CD4-positive, alpha-beta memory T cell (primary cell): ENCODE measurements at regions not wholly inside any gene's neighbourhood (a gene's known extent, or its start where the extent isn't known, plus 50 kb on each side); places are given as distances from the start of the nearest gene placed in this dataset.

Experiments
- CTCF ChIA-PET: fragments of 350-600 bp; sonication (Branson Sonifier 250); formaldehyde crosslinking; loops from one replicate; lab custom pipeline; 2021; ENCODE audit warnings: inconsistent platforms; ENCODE audit not compliant: partially characterized antibody; lab: Charles Lee
- POLR2A ChIA-PET: fragments of 350-600 bp; sonication (Branson Sonifier 250); formaldehyde crosslinking; loops from one replicate; lab custom pipeline; 2021; ENCODE audit not compliant: partially characterized antibody; lab: Charles Lee
- DNase-seq, 5 donors: peaks; one replicate each; pipeline versions ENCODE4 v3.0.0 to v3.0.0-alpha.2; 2020 to 2022; ENCODE audit warnings: mixed read lengths in 1 of 5
- H3K27ac ChIP-seq: one replicate; pipeline ENCODE4 v1.7.0; 2013; ENCODE audit warnings: low read depth, low read length
- H3K27me3 ChIP-seq: 2 replicates; pipeline ENCODE4 v1.7.0; 2013; ENCODE audit warnings: mild to moderate bottlenecking, low read length, moderate library complexity; ENCODE audit not compliant: insufficient read depth
- H3K36me3 ChIP-seq: 2 replicates; pipeline ENCODE4 v1.7.0; 2013; ENCODE audit warnings: mild to moderate bottlenecking, low read length, moderate library complexity; ENCODE audit not compliant: insufficient read depth
- H3K4me1 ChIP-seq: 2 replicates; pipeline ENCODE4 v1.7.0; 2013; ENCODE audit warnings: mild to moderate bottlenecking, low read length, moderate library complexity; ENCODE audit not compliant: insufficient read depth
- H3K4me3 ChIP-seq, 2 donors: one replicate each; pipeline ENCODE4 v1.7.0; 2013; ENCODE audit warnings: low read length in 2 of 2, mild to moderate bottlenecking in 1 of 2
- H3K9me3 ChIP-seq, 2 donors: one replicate each; pipeline ENCODE4 v1.7.0; 2013; ENCODE audit warnings: low read length in 2 of 2, control low read depth in 1 of 2; ENCODE audit not compliant: control insufficient read depth in 1 of 2
- H3K27ac Mint-ChIP-seq, 7 donors: one replicate each; pipeline ENCODE4 v1.8.0; 2020 to 2021; ENCODE audit warnings: mixed read lengths in 7 of 7, mild to moderate bottlenecking in 6 of 7, inconsistent platforms in 3 of 7, moderate library complexity in 3 of 7
- H3K27me3 Mint-ChIP-seq, 2 donors: one replicate each; pipeline ENCODE4 v1.8.0; 2020 to 2021; ENCODE audit warnings: mixed read lengths in 2 of 2
- H3K36me3 Mint-ChIP-seq, 2 donors: one replicate each; pipeline ENCODE4 v1.8.0; 2020 to 2021; ENCODE audit warnings: mixed read lengths in 2 of 2, inconsistent platforms in 1 of 2, mild to moderate bottlenecking in 1 of 2
- H3K4me1 Mint-ChIP-seq, 4 donors: one replicate each; pipeline ENCODE4 v1.8.0; 2020 to 2021; ENCODE audit warnings: mixed read lengths in 4 of 4, mild to moderate bottlenecking in 1 of 4
- H3K4me3 Mint-ChIP-seq, 8 donors: one replicate each; pipeline ENCODE4 v1.8.0; 2020 to 2021; ENCODE audit warnings: mixed read lengths in 8 of 8, mild to moderate bottlenecking in 7 of 8, moderate library complexity in 6 of 8, inconsistent platforms in 3 of 8
- H3K9me3 Mint-ChIP-seq, 8 donors: one replicate each; pipeline ENCODE4 v1.8.0; 2020 to 2021; ENCODE audit warnings: mixed read lengths in 8 of 8, mild to moderate bottlenecking in 5 of 8, inconsistent platforms in 3 of 8, moderate library complexity in 1 of 8
- intact Hi-C: fragments of 100-400 bp; cut with micrococcal nuclease; formaldehyde crosslinking; loops from one replicate; pipeline ENCODE4 v1.15.1; 2023

- DNase-seq: no peak
- Histone ChIP-seq H3K27me3 (no peaks in the 10 kb centered on the region), H3K36me3 (no peaks in the 10 kb centered on the region), H3K9me3 (no peaks in the 10 kb centered on the region), H3K4me1 (peaks cover 10% of the 10 kb centered on the region), H3K4me3 (no peak overlapping the region), H3K27ac (no peak overlapping the region)
- no peak overlapping the region for H3K27ac Mint-ChIP-seq
- no peak overlapping the region for H3K4me3 Mint-ChIP-seq
- H3K4me1 Mint-ChIP-seq: peaks cover 12 to 23% (median 15%) of the 10 kb centered on the region in 4 donors
- CTCF ChIA-PET: no interaction called here
- POLR2A ChIA-PET: no interaction called here
- intact Hi-C loops: no loop called here
- H3K36me3 Mint-ChIP-seq: no peaks in the 10 kb centered on the region
- H3K27me3 Mint-ChIP-seq: peaks cover 6 to 9% of the 10 kb centered on the region in 2 donors
- H3K9me3 Mint-ChIP-seq: peaks cover 0 to 2% (median 0%) of the 10 kb centered on the region in 8 donors
Measured at GRCh38 chr13:30042891-30043630, 192.6 kb upstream of the UBL3 start.

- Mint-ChIP-seq H3K9me3 (peaks cover 0 to 2% (median 0%) of the 10 kb centered on the region in 8 donors), H3K27ac (no peak overlapping the region), H3K4me1 (peaks cover 4 to 15% (median 8%) of the 10 kb centered on the region in 4 donors), H3K27me3 (peaks cover 6 to 11% of the 10 kb centered on the region in 2 donors), H3K4me3 (no peak overlapping the region), H3K36me3 (no peaks in the 10 kb centered on the region)
- Histone ChIP-seq H3K4me1 (peaks cover 2% of the 10 kb centered on the region), H3K27me3 (no peaks in the 10 kb centered on the region), H3K9me3 (no peaks in the 10 kb centered on the region), H3K36me3 (no peaks in the 10 kb centered on the region), H3K4me3 (no peak overlapping the region), H3K27ac (no peak overlapping the region)
- no peak for DNase-seq
- POLR2A ChIA-PET: no interaction called here
- CTCF ChIA-PET: no interaction called here
- intact Hi-C loops: no loop called here
Measured at GRCh38 chr13:30042272-30042671, 191.9 kb upstream of the UBL3 start.

DNA sequence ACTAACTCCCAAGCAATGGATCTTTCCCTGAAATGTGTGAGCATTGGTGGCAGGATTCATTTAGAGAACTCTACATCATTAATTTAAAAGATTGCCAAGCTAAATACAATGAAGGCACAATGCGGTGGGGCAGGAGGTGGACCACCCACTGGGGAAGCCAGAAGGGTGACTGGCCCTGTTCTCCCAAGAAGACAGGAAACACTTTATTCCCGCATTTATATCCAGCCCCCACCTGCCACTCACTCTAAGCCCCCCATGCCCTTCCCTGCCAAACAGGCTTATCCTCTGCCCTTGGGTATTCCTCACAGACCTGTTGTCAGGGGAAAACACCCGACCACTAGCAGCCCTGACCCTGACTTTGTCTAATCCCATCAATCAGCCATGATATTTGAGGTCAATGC is 189.1 kb upstream of the UBL3 start:
- Mint-ChIP-seq H3K4me3 (no peak overlapping the region), H3K9me3 (no peaks in the 10 kb centered on the region), H3K36me3 (no peaks in the 10 kb centered on the region), H3K27me3 (peaks cover 8 to 11% of the 10 kb centered on the region in 2 donors), H3K27ac (no peak overlapping the region), H3K4me1 (no peaks in the 10 kb centered on the region)
- no peaks in the 10 kb centered on the region for H3K4me1 ChIP-seq
- H3K9me3 ChIP-seq: no peaks in the 10 kb centered on the region
- no peak overlapping the region for H3K27ac ChIP-seq
- intact Hi-C loops: no loop called here
- DNase-seq: no peak
- H3K36me3 ChIP-seq: no peaks in the 10 kb centered on the region
- H3K27me3 ChIP-seq: no peaks in the 10 kb centered on the region
- POLR2A ChIA-PET: no interaction called here
- no peak overlapping the region for H3K4me3 ChIP-seq
- CTCF ChIA-PET: no interaction called here

GRCh38 chr13:30038884-30039283 is 188.5 kb upstream of the UBL3 start:
- DNase-seq: no peak
- ChIA-PET POLR2A (no interaction called here), CTCF (no interaction called here)
- Histone ChIP-seq H3K27ac (no peak overlapping the region), H3K9me3 (no peaks in the 10 kb centered on the region), H3K4me1 (no peaks in the 10 kb centered on the region), H3K27me3 (no peaks in the 10 kb centered on the region), H3K4me3 (no peak overlapping the region), H3K36me3 (no peaks in the 10 kb centered on the region)
- intact Hi-C loops: no loop called here
- Mint-ChIP-seq H3K27me3 (peaks cover 8 to 11% of the 10 kb centered on the region in 2 donors), H3K4me3 (no peak overlapping the region), H3K9me3 (no peaks in the 10 kb centered on the region), H3K4me1 (no peaks in the 10 kb centered on the region), H3K36me3 (no peaks in the 10 kb centered on the region), H3K27ac (no peak overlapping the region)

DNA sequence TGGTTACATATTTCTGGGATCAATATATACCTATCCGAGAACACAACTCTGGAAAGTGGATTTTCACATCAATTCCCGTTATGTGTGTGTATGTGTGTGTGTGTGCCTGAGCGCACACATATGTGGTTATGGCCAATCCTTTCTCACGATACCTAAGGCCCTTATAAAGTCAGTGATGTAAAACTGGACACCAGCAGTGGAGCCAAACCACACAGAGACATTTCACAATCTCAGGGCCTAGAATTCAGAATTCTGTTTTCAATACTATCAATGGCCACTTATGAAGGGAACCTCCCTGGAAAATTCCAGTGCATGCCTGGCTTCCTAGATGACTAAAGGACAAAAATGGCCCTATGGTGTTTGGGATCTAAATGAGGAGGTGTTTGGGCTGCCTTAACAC is 187.3 kb upstream of the UBL3 start:
- ChIA-PET POLR2A (no interaction called here), CTCF (no interaction called here)
- H3K36me3 Mint-ChIP-seq: no peaks in the 10 kb centered on the region
- Histone ChIP-seq H3K36me3 (no peaks in the 10 kb centered on the region), H3K9me3 (no peaks in the 10 kb centered on the region), H3K27me3 (no peaks in the 10 kb centered on the region), H3K4me1 (no peaks in the 10 kb centered on the region), H3K4me3 (no peak overlapping the region), H3K27ac (no peak overlapping the region)
- DNase-seq: no peak
- H3K4me1 Mint-ChIP-seq: peaks cover 0 to 2% (median 0%) of the 10 kb centered on the region in 4 donors
- H3K27ac Mint-ChIP-seq: no peak overlapping the region
- peaks cover 8 to 11% of the 10 kb centered on the region in 2 donors for H3K27me3 Mint-ChIP-seq
- H3K9me3 Mint-ChIP-seq: no peaks in the 10 kb centered on the region
- no peak overlapping the region for H3K4me3 Mint-ChIP-seq
- intact Hi-C loops: no loop called here

DNA sequence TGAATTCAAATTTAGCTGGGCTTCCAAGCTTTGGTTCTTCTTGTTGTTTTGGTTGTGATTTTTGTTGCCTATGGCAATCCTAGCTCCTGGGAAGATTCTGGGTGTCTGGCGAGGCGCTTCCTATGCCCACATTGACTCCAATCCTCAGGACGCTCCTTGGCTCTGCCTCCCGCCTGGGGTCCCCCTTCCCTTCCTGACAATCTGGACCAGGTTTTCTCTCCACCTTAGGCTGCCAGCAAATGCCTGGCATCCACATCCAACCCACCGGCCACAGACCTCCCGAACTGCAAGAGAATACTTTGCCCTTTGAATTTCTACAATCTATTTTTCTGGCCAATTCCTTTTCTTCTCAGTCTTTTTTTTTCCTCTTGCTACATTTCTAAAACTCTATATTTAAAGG is 186.9 kb upstream of the UBL3 start:
- intact Hi-C loops: no loop called here

GRCh38 chr13:30034458-30034795 is 184.0 kb upstream of the UBL3 start:
- H3K4me1 ChIP-seq: no peaks in the 10 kb centered on the region
- H3K9me3 Mint-ChIP-seq: no peaks in the 10 kb centered on the region
- ChIA-PET POLR2A (no interaction called here), CTCF (interaction anchor here (1.2 kb wide), 1 partner anchor 111 kb away, joined by 3 read pairs; no protein-coding TSS in a partner anchor)
- H3K27me3 ChIP-seq: no peaks in the 10 kb centered on the region
- no peaks in the 10 kb centered on the region for H3K36me3 Mint-ChIP-seq
- H3K27ac ChIP-seq: no peak overlapping the region
- H3K4me3 ChIP-seq: no peak overlapping the region
- H3K36me3 ChIP-seq: no peaks in the 10 kb centered on the region
- H3K27ac Mint-ChIP-seq: no peak overlapping the region
- intact Hi-C loops: no loop called here
- no peak overlapping the region for H3K4me3 Mint-ChIP-seq
- H3K4me1 Mint-ChIP-seq: peaks cover 0 to 2% (median 0%) of the 10 kb centered on the region in 4 donors
- peaks cover 4 to 6% of the 10 kb centered on the region in 2 donors for H3K27me3 Mint-ChIP-seq
- no peaks in the 10 kb centered on the region for H3K9me3 ChIP-seq
- no peak for DNase-seq

More for the DNA sequence above, 186.9 kb upstream of the UBL3 start:
- no peaks in the 10 kb centered on the region for H3K36me3 Mint-ChIP-seq
- H3K4me3 Mint-ChIP-seq: no peak overlapping the region
- peaks cover 8 to 11% of the 10 kb centered on the region in 2 donors for H3K27me3 Mint-ChIP-seq
- peaks cover 0 to 2% (median 0%) of the 10 kb centered on the region in 4 donors for H3K4me1 Mint-ChIP-seq
- H3K27me3 ChIP-seq: no peaks in the 10 kb centered on the region
- no peak overlapping the region for H3K27ac Mint-ChIP-seq
- no peaks in the 10 kb centered on the region for H3K36me3 ChIP-seq
- H3K27ac ChIP-seq: no peak overlapping the region
- H3K4me3 ChIP-seq: no peak overlapping the region
- no peaks in the 10 kb centered on the region for H3K4me1 ChIP-seq
- POLR2A ChIA-PET: no interaction called here
- H3K9me3 ChIP-seq: no peaks in the 10 kb centered on the region
- CTCF ChIA-PET: no interaction called here
- DNase-seq: no peak
- H3K9me3 Mint-ChIP-seq: no peaks in the 10 kb centered on the region
